ENCODE measurements at regions not wholly inside any gene's neighbourhood (a gene's known extent, or its start where the extent isn't known, plus 50 kb on each side); places are given as distances from the start of the nearest gene placed in this dataset.

DNA sequence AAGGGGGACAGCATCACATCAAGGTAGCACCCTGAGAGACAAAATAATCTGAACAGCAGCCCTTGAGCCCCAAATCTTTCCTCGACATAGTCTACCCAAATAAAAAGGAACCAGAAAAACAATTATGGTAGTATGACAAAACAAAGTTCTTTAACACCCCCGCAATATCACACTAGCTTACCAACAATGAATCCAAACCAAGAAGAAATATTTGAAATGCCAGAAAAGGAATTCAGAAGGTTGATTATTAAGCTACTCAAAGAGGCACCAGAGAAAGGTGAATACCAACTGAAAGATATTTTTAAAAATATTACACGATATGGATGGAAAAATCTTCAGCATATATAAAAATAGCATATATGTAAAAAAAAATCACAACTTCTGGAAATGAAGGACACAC, 252.9 kb upstream of the SLITRK6 start (continued):
- TF ChIP-seq JUND (IDR thresholded peaks at IDR 0.05; ENCODE audit: low read length) = no peak
- no peak for TF ChIP-seq RFX5 (IDR thresholded peaks at IDR 0.05; ENCODE audit: borderline replicate concordance, low read depth, low read length)
- no peak for TF ChIP-seq SP1 (IDR thresholded peaks at IDR 0.05; ENCODE audit: low read depth, low read length)
- no peak for TF ChIP-seq TBP (IDR thresholded peaks at IDR 0.05; ENCODE audit: low read depth, low read length)
- TF ChIP-seq RNF2 (IDR thresholded peaks at IDR 0.05; ENCODE audit: borderline replicate concordance, low read depth, low read length, missing control alignments, poor library complexity, severe bottlenecking) = no peak
- no peak for TF ChIP-seq SIRT6 (IDR thresholded peaks at IDR 0.05; ENCODE audit: low read length)
- TF ChIP-seq SRF (IDR thresholded peaks at IDR 0.05; ENCODE audit: low read depth, low read length) = no peak
